ENCODE measurements at regions not wholly inside any gene's neighbourhood (a gene's known extent, or its start where the extent isn't known, plus 50 kb on each side); places are given as distances from the start of the nearest gene placed in this dataset.

GRCh38 chr20:24256307-24256706 is 213.1 kb upstream of the SYNDIG1 start:
- H3K36me3 Mint-ChIP-seq (ENCODE audit: low read depth), result no peaks in the 10 kb centered on the region
- H3K4me1 Mint-ChIP-seq, result no peaks in the 10 kb centered on the region
- H3K4me3 Mint-ChIP-seq, result no peak overlapping the region
- no peaks in the 10 kb centered on the region for H3K9me3 Mint-ChIP-seq
- TF ChIP-seq CTCF (IDR thresholded peaks at IDR 0.05), result no peak
- H3K27me3 Mint-ChIP-seq (ENCODE audit: low read depth, poor library complexity), result peaks cover 5% of the 10 kb centered on the region
- no peak for DNase-seq
- no peak overlapping the region for H3K27ac Mint-ChIP-seq

DNA sequence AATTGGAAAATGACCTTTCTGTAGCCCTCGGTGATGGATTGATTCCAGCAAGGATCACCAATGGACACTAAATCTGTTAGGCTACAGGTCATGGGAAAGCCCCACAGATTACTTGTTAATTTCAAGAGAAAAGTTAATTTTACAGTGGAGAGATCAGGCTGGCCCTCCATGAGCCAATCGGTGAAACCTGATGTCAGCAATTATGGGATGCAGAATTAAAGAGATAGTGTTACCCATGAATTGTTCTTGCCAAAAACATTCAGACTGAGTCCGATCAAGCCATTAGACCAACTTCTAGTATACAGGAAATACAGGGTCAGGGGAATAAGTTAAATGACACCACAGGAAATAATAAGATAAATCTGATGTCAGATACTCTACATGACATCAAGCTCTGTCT is 214.9 kb upstream of the SYNDIG1 start:
- no peak overlapping the region for H3K27ac Mint-ChIP-seq
- H3K4me3 Mint-ChIP-seq, result no peak overlapping the region
- no peaks in the 10 kb centered on the region for H3K4me1 Mint-ChIP-seq
- DNase-seq, result no peak
- H3K27me3 Mint-ChIP-seq (ENCODE audit: low read depth, poor library complexity), result no peaks in the 10 kb centered on the region
- TF ChIP-seq CTCF (IDR thresholded peaks at IDR 0.05), result no peak
- H3K9me3 Mint-ChIP-seq, result no peaks in the 10 kb centered on the region
- H3K36me3 Mint-ChIP-seq (ENCODE audit: low read depth), result no peaks in the 10 kb centered on the region

DNA sequence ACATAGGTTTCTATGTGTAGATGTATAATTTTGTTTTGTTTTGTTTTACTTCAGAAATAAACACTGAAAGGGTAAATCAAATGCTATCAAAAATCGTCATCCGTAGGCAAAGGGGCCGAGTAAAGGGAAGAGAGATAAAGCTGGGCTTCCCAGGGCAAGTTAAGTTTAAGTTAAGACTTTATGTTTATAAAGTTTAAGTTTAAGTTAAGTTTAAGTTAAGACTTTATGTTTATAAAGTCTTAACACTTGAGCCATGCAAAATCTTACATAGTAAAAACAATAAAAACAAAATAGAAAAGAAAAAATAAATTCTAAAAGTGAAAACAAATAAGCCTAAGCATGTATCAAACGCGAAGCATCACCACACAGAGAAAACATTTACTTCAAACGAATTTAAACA is 216.1 kb upstream of the SYNDIG1 start:
- H3K27ac Mint-ChIP-seq, result no peak overlapping the region
- H3K9me3 Mint-ChIP-seq, result peaks cover 3% of the 10 kb centered on the region
- no peak overlapping the region for H3K4me3 Mint-ChIP-seq
- H3K36me3 Mint-ChIP-seq (ENCODE audit: low read depth), result no peaks in the 10 kb centered on the region
- TF ChIP-seq CTCF (IDR thresholded peaks at IDR 0.05), result no peak
- no peaks in the 10 kb centered on the region for H3K4me1 Mint-ChIP-seq
- no peak for DNase-seq
- peaks cover 5% of the 10 kb centered on the region for H3K27me3 Mint-ChIP-seq (ENCODE audit: low read depth, poor library complexity)

DNA sequence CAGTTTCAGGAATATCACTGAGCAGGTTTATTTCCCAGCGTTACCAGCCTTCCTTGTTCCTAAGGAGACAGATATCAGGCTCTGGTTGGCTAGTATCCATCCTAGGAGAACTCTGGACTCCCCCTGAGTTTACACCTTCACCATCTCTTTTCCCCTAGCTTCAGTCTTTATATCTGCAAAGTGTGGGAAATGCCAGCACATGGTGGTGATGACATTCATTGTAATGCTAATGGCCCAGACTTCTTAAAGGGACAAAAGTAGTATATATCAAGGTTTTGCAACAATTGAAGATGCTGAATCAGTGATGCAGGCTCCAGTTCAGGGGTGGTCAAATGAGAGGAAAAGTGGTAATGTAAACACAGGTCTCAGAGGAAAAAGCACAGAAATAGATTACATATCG is 224.3 kb upstream of the SYNDIG1 start:
- DNase-seq, result no peak
- Mint-ChIP-seq H3K36me3 (ENCODE audit: low read depth) (no peaks in the 10 kb centered on the region), H3K4me1 (no peaks in the 10 kb centered on the region), H3K27me3 (ENCODE audit: low read depth, poor library complexity) (peaks cover 10% of the 10 kb centered on the region), H3K4me3 (no peak overlapping the region), H3K9me3 (peaks cover 13% of the 10 kb centered on the region), H3K27ac (no peak overlapping the region)
- no peak for TF ChIP-seq CTCF (IDR thresholded peaks at IDR 0.05)

GRCh38 chr20:24242763-24243162 is 226.7 kb upstream of the SYNDIG1 start:
- H3K4me1 Mint-ChIP-seq, result no peaks in the 10 kb centered on the region
- no peak for TF ChIP-seq CTCF (IDR thresholded peaks at IDR 0.05)
- no peak for DNase-seq
- H3K9me3 Mint-ChIP-seq, result peaks cover 4% of the 10 kb centered on the region
- H3K36me3 Mint-ChIP-seq (ENCODE audit: low read depth), result no peaks in the 10 kb centered on the region
- peaks cover 5% of the 10 kb centered on the region for H3K27me3 Mint-ChIP-seq (ENCODE audit: low read depth, poor library complexity)
- H3K4me3 Mint-ChIP-seq, result no peak overlapping the region
- H3K27ac Mint-ChIP-seq, result no peak overlapping the region

DNA sequence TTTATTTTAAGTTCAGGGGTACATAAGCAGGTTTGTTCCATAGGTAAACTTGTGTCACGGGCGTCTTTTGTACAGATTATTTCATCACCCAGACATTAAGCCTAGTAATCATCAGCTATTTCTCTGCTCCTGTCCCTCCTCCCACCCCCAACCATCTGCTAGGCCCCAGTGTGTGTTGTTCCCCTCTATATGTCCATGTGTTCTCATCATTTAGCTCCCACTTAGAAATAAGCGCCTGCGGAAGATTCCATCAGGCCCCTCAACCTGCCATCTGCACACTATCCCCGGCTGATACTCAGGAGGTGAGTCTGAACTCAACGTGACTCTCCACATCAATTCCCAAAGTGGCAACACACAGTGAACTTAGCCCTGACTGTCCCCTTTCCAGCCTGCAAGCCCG is 228.0 kb upstream of the SYNDIG1 start:
- Mint-ChIP-seq H3K4me1 (peaks cover 2% of the 10 kb centered on the region), H3K4me3 (no peak overlapping the region), H3K27ac (no peak overlapping the region), H3K27me3 (ENCODE audit: low read depth, poor library complexity) (peaks cover 5% of the 10 kb centered on the region), H3K9me3 (no peaks in the 10 kb centered on the region), H3K36me3 (ENCODE audit: low read depth) (no peaks in the 10 kb centered on the region)
- DNase-seq, result no peak
- no peak for TF ChIP-seq CTCF (IDR thresholded peaks at IDR 0.05)

Measured in nephron progenitor cell (in vitro differentiated cells).